GM12865 (cell line): ENCODE measurements at regions not wholly inside any gene's neighbourhood (a gene's known extent, or its start where the extent isn't known, plus 50 kb on each side); places are given as distances from the start of the nearest gene placed in this dataset.

Experiments used
- DNase-seq: peaks from one replicate; pipeline ENCODE4 v3.0.0; 2010; ENCODE audit warnings: low read depth
- H3K4me3 ChIP-seq: 2 replicates; pipeline ENCODE4 v1.5.1; 2011; ENCODE audit warnings: mild to moderate bottlenecking, low read depth, low read length, control low read depth
- TF ChIP-seq, protein P1 (sequence below): IDR thresholded peaks from 2 replicates; pipeline ENCODE4 v1.5.1; 2011; ENCODE audit warnings: low read length, control low read depth, low read depth, inconsistent platforms; ENCODE audit not compliant: insufficient read depth; ENCODE audit errors: missing control alignments

- TF ChIP-seq, protein P1, sequence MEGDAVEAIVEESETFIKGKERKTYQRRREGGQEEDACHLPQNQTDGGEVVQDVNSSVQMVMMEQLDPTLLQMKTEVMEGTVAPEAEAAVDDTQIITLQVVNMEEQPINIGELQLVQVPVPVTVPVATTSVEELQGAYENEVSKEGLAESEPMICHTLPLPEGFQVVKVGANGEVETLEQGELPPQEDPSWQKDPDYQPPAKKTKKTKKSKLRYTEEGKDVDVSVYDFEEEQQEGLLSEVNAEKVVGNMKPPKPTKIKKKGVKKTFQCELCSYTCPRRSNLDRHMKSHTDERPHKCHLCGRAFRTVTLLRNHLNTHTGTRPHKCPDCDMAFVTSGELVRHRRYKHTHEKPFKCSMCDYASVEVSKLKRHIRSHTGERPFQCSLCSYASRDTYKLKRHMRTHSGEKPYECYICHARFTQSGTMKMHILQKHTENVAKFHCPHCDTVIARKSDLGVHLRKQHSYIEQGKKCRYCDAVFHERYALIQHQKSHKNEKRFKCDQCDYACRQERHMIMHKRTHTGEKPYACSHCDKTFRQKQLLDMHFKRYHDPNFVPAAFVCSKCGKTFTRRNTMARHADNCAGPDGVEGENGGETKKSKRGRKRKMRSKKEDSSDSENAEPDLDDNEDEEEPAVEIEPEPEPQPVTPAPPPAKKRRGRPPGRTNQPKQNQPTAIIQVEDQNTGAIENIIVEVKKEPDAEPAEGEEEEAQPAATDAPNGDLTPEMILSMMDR, result no peak
- DNase-seq, result no peak
- no peak overlapping the region for H3K4me3 ChIP-seq
Measured at GRCh38 chr2:122982936-122983335, 1042.2 kb upstream of the CNTNAP5 start.

DNA sequence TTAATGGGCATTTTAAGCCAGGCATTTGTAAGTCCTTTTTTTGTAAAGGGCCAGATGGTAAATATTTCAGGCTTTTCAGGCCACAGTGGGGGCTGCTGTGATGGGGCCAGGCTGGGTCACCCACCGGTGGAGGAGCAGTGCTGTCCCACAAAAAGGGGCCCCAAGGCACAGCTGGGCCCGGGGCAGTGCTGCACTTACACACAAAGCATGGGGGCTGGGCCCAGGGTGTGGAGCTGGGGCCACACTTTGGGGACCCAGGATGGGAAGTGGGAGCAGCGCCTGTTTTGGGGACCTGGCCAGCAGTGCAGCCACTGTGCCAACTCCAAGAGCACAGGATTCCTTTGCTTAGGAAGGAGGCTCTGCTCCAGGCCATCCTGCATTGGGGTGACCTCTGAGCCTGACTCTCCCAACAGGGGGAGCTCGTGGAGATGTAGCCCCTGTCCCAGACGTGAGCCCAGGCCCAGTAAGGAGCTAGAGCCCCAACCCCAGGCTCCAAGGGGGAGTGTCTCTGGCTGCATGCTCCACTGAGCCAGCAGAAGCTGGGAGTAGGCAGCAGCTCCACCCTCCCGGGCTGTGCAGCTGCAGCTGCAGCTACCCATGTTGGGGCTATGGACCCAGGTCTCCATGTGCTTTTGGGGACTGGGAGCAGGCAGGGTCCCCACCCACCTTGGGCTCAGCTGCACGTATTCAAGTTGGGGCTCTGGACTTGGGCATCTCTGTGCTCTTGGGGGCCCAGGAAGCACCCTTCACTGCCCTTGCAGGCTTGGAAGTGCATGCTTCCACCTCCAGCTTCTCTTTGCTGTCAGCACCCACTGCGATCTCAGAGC is 1036.5 kb upstream of the CNTNAP5 start:
- TF ChIP-seq, protein P1, result no peak
- no peak overlapping the region for H3K4me3 ChIP-seq
- no peak for DNase-seq

DNA sequence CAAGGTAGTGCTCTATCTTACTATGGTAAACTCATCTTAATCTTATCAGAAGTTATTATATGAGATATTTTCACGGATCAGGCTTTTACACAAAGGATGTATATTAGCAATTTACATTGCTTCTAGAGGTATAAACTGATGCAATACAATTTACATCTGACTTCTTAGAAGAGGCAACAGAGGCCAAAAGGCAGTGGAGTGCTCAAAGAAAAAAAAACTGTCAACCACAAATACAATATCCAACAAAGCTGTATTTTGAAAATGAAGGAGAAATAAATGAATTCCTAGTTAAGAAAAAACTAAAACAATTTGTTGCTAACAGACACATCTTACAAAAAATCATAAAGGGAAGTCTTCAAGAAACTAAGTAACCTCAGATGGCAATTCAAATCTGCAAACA is 1031.5 kb upstream of the CNTNAP5 start:
- TF ChIP-seq, protein P1, result no peak
- no peak for DNase-seq
- no peak overlapping the region for H3K4me3 ChIP-seq

- DNase-seq, result peak; percentile 39
- no peak overlapping the region for H3K4me3 ChIP-seq
- TF ChIP-seq, protein P1, result no peak
Measured at GRCh38 chr2:122999258-122999657, 1025.8 kb upstream of the CNTNAP5 start.

GRCh38 chr2:122999821-123000220 is 1025.3 kb upstream of the CNTNAP5 start:
- H3K4me3 ChIP-seq, result no peak overlapping the region
- no peak for DNase-seq
- TF ChIP-seq, protein P1, result no peak

GRCh38 chr2:123002660-123003248 is 1022.3 kb upstream of the CNTNAP5 start:
- TF ChIP-seq, protein P1, result no peak
- DNase-seq, result no peak
- no peak overlapping the region for H3K4me3 ChIP-seq
